ENCODE measurements at regions not wholly inside any gene's neighbourhood (a gene's known extent, or its start where the extent isn't known, plus 50 kb on each side); places are given as distances from the start of the nearest gene placed in this dataset.
"Not testable (repeated sequence)": the region's sequence is repeated elsewhere in the genome, so short reads cannot be mapped to it uniquely, and the experiment has no call there.

DNA sequence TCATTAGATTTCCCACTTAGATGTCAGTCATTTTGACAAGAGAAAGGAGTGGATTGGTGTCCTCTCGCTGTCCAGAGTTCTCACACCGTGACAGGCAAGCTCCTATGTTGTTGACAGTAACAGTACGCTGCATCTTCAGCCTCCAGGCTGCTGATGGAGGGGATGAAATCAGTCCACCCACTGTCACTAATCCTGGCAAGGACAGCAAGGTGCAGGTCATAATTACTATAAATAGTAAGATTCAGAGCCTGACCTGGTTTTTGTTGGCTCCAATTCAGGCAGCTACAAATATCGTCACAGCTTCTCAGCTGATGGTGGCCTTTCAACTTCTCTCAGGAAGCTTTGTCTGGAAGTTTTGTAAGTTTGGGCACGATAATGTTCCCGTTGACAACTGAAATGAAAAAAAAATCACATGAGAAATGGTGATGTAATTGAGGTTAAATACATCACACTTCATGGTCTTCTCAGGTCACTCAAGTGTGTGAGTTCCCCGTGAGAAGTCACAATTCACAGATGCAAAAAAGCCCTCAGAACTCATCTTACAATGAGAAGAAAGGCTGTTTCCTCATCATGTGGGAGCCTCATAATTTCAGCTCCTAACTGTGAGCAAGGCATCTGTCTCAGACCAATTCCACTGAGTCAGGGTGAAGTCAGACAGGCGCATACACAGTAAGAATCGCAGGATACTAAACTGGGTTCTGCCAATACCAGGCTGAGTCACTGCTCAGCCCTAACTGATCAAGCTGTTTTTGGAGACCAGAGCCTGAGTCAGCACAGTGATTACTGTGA, 516.9 kb downstream of the RPIA start:
- TF ChIP-seq MYC (IDR thresholded peaks at IDR 0.05; ENCODE audit: low read depth, low read length); CTCF (IDR thresholded peaks at IDR 0.05; ENCODE audit: extremely low read depth in 1 of 2, insufficient read depth in 1 of 2, low read depth in 1 of 2, low read length in 2 of 2); POLR2AphosphoS5 (IDR thresholded peaks at IDR 0.05; ENCODE audit: insufficient read depth, low read depth, low read length): not testable (repeated sequence)
- TF ChIP-seq, protein P1, sequence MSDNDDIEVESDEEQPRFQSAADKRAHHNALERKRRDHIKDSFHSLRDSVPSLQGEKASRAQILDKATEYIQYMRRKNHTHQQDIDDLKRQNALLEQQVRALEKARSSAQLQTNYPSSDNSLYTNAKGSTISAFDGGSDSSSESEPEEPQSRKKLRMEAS (IDR thresholded peaks at IDR 0.05; ENCODE audit: insufficient read depth, insufficient read length), result not testable (repeated sequence)
